EH (cell line): ENCODE measurements at regions not wholly inside any gene's neighbourhood (a gene's known extent, or its start where the extent isn't known, plus 50 kb on each side); places are given as distances from the start of the nearest gene placed in this dataset.

ENCODE experiments used
- DNase-seq: peaks from one replicate; pipeline ENCODE4 v3.0.0-alpha.2; 2015; ENCODE audit warnings: low read depth

GRCh38 chr5:116650964-116651363, 76.3 kb upstream of the SEMA6A start:
- no peak for DNase-seq

GRCh38 chr5:116650544-116650943, 75.9 kb upstream of the SEMA6A start:
- no peak for DNase-seq

- DNase-seq: no peak
These were observed 72.1 kb upstream of the SEMA6A start for GRCh38 chr5:116646611-116647289.

- DNase-seq: no peak
These were observed 71.0 kb upstream of the SEMA6A start for GRCh38 chr5:116645627-116646026.

- DNase-seq: no peak
These were observed 65.6 kb upstream of the SEMA6A start for GRCh38 chr5:116640236-116640635.

GRCh38 chr5:116637149-116637740, 62.6 kb upstream of the SEMA6A start:
- no peak for DNase-seq

- DNase-seq: no peak
These were observed 58.3 kb upstream of the SEMA6A start for GRCh38 chr5:116632890-116633289.

- no peak for DNase-seq
These were observed 56.5 kb upstream of the SEMA6A start for GRCh38 chr5:116631147-116631546.

- DNase-seq: no peak
These were observed 54.5 kb upstream of the SEMA6A start for GRCh38 chr5:116629168-116629567.

- DNase-seq: no peak
These were observed 52.5 kb upstream of the SEMA6A start for GRCh38 chr5:116626945-116627679.

GRCh38 chr5:116626272-116626723, 51.7 kb upstream of the SEMA6A start:
- peak; percentile 2 for DNase-seq
